Ascending aorta (tissue), 2 donors: ENCODE measurements at regions not wholly inside any gene's neighbourhood (a gene's known extent, or its start where the extent isn't known, plus 50 kb on each side); places are given as distances from the start of the nearest gene placed in this dataset.

Experiments
- DNase-seq, 2 donors: peaks; one replicate each; pipeline ENCODE4 v3.0.0-alpha.2; 2019; ENCODE audit warnings: low spot score in 2 of 2
- H3K27ac ChIP-seq, 2 donors: fragments of 200-600 bp; sonication (generic); one replicate each; pipeline ENCODE4 v1.5.1; 2016 to 2017; ENCODE audit warnings: mild to moderate bottlenecking in 1 of 2
- H3K27me3 ChIP-seq: fragments of 200-600 bp; sonication (generic); one replicate; pipeline ENCODE4 v1.5.1; 2017
- H3K36me3 ChIP-seq, 2 donors: fragments of 200-600 bp; sonication (generic); one replicate each; pipeline ENCODE4 v1.5.1; 2016
- H3K4me1 ChIP-seq, 2 donors: fragments of 200-600 bp; sonication (generic); one replicate each; pipeline ENCODE4 v1.5.1; 2016 to 2017; ENCODE audit warnings: mild to moderate bottlenecking in 1 of 2
- H3K4me3 ChIP-seq, 2 donors: fragments of 200-600 bp; sonication (generic); one replicate each; pipeline ENCODE4 v1.5.1; 2016 to 2017; ENCODE audit warnings: mild to moderate bottlenecking in 1 of 2
- H3K9me3 ChIP-seq, 2 donors: fragments of 200-600 bp; sonication (generic); one replicate each; pipeline ENCODE4 v1.5.1; 2016
- intact Hi-C: fragments of 100-400 bp; cut with DNase I; formaldehyde crosslinking; loops from one replicate; pipeline ENCODE4 v1.15.1; 2023
- TF ChIP-seq, protein P1 (sequence below), 3 experiments: fragments of 200-600 bp in 2 of 3; fragments of 450-650 bp in 1 of 3; sonication (generic) in 2 of 3; IDR thresholded peaks; one replicate each; pipeline ENCODE4 v1.5.1; 2016 to 2019; ENCODE audit warnings: antibody characterized with exemption in 3 of 3, mild to moderate bottlenecking in 1 of 3, moderate library complexity in 1 of 3

DNA sequence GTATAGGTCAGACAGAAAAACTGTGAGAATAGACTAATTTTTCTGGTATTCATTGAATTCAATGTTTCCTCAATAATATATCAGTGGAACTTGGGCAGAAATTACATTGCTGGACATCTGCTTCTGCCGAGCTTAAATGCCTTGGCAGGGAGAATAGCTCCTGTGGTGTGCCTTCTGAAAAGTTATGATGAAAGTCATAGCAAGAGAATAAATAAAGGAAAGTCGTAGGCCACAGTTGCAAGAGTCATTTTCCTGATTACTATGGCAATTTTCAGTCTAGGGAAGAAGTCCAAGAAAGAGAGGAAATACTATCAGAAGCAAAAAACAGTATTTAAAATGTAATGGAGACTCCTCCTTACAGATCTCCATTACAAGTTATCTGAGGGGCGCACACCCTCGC is 1596.1 kb upstream of the WWC1 start:
- Histone ChIP-seq H3K4me3 (no peak overlapping the region), H3K36me3 (no peaks in the 10 kb centered on the region), H3K27ac (no peak overlapping the region), H3K27me3 (no peaks in the 10 kb centered on the region), H3K9me3 (no peaks in the 10 kb centered on the region), H3K4me1 (no peaks in the 10 kb centered on the region)
- no peak for DNase-seq
- TF ChIP-seq, protein P1, sequence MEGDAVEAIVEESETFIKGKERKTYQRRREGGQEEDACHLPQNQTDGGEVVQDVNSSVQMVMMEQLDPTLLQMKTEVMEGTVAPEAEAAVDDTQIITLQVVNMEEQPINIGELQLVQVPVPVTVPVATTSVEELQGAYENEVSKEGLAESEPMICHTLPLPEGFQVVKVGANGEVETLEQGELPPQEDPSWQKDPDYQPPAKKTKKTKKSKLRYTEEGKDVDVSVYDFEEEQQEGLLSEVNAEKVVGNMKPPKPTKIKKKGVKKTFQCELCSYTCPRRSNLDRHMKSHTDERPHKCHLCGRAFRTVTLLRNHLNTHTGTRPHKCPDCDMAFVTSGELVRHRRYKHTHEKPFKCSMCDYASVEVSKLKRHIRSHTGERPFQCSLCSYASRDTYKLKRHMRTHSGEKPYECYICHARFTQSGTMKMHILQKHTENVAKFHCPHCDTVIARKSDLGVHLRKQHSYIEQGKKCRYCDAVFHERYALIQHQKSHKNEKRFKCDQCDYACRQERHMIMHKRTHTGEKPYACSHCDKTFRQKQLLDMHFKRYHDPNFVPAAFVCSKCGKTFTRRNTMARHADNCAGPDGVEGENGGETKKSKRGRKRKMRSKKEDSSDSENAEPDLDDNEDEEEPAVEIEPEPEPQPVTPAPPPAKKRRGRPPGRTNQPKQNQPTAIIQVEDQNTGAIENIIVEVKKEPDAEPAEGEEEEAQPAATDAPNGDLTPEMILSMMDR (IDR thresholded peaks at IDR 0.05): no peak
- intact Hi-C loops: no loop called here

DNA sequence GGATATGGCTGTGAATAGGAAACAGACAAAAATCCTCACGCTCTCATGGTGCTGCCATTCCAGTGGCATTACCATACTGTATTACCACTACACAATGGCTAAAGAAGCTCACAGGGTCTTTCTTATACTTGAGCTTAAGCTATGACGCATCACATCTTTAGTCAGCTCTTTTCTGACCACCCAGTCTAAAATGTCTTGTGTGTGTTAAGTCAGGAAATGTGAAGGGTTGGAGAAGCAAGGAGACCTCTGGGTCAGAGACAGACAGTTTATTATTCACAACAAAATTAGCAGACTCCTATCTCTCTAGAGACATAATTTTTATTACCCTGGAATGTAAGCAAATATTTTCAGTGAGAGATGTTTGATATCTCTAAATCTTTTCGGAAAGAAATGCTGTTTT is 1583.2 kb upstream of the WWC1 start:
- Histone ChIP-seq H3K4me1 (no peaks in the 10 kb centered on the region), H3K27me3 (no peaks in the 10 kb centered on the region), H3K9me3 (no peaks in the 10 kb centered on the region), H3K4me3 (no peak overlapping the region), H3K36me3 (no peaks in the 10 kb centered on the region), H3K27ac (no peak overlapping the region)
- no peak for DNase-seq
- intact Hi-C loops: no loop called here
- TF ChIP-seq, protein P1 (IDR thresholded peaks at IDR 0.05): no peak

DNA sequence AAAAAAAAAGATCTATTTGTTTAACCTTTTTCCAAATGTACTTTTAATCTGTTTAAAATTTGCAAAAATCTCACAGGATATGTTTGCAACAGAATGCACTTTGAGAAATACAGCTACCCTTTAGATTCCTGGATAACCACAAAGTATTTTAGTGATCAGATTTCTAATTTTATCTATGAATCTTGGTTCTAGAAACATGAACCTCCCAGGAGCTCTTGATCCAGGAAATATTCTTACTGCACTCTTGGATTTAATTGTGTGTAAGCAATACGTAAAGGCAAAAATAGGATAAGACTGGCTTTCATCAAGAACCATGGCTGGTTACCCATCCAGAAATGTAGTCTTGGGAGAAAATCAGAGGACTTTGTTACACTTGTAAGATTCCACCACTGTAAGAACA is 1581.8 kb upstream of the WWC1 start:
- H3K4me1 ChIP-seq: no peaks in the 10 kb centered on the region
- DNase-seq: no peak
- H3K36me3 ChIP-seq: no peaks in the 10 kb centered on the region
- H3K9me3 ChIP-seq: no peaks in the 10 kb centered on the region
- H3K27me3 ChIP-seq: no peaks in the 10 kb centered on the region
- intact Hi-C loops: no loop called here
- no peak overlapping the region for H3K27ac ChIP-seq
- no peak overlapping the region for H3K4me3 ChIP-seq
- TF ChIP-seq, protein P1 (IDR thresholded peaks at IDR 0.05): no peak

DNA sequence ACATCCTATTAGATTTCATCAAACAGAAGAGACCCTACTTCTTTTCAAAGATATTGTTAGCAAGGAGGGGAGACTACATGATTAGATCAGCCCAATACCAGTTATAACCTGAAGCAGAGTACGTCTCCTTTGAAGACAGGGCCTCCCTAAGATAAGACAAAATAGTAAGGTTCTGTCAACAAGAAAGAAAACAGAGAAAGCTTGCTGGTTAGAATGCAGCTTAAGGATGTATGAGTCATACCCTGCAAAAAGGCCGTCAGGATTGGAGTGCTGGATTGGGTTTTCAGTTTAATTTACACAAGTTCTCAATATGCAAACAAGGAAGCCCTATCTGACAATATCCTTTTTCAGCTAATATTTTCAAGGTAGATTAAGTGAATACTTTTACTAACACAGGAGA is 1581.2 kb upstream of the WWC1 start:
- Histone ChIP-seq H3K4me3 (no peak overlapping the region), H3K27ac (no peak overlapping the region), H3K27me3 (no peaks in the 10 kb centered on the region), H3K36me3 (no peaks in the 10 kb centered on the region), H3K4me1 (no peaks in the 10 kb centered on the region), H3K9me3 (no peaks in the 10 kb centered on the region)
- TF ChIP-seq, protein P1 (IDR thresholded peaks at IDR 0.05): no peak
- intact Hi-C loops: no loop called here
- DNase-seq: no peak

DNA sequence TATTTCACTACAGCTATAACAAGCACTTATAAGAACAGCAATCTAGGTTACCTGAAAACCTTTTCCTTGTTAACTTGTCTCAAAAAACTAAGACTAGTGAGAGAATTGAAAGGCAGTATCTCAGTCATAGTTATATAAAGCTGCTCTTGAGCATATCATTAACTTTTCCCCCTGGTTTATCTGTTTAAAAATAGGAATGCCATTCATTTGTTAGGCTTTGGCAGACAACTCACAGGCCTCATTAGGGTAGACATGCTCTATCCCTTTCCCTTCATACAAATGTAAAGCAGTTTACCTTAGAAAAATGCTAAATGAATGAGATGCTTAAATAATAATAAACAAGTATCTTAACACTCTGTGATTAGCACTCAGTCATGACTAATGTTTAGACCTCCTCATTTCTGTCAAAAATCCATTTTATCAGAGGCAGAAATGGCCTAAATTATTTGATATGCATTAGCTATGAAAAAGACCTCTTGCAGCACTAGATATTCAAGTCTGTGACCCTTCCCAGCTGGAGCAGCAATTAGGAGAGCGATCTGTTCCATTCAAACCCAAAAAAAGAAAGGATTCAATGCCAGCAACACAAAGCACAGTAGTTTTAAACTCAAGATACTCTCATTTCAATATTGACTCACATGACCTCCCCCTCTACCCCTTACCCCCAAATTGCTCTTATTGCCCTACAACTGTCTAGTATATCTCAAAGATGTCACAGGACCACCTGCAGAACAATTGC is 1578.8 kb upstream of the WWC1 start:
- H3K4me3 ChIP-seq: no peak overlapping the region
- no peaks in the 10 kb centered on the region for H3K9me3 ChIP-seq
- TF ChIP-seq, protein P1 (IDR thresholded peaks at IDR 0.05): no peak
- DNase-seq: no peak
- no peaks in the 10 kb centered on the region for H3K4me1 ChIP-seq
- no peaks in the 10 kb centered on the region for H3K36me3 ChIP-seq
- H3K27me3 ChIP-seq: no peaks in the 10 kb centered on the region
- no peak overlapping the region for H3K27ac ChIP-seq
- intact Hi-C loops: no loop called here

DNA sequence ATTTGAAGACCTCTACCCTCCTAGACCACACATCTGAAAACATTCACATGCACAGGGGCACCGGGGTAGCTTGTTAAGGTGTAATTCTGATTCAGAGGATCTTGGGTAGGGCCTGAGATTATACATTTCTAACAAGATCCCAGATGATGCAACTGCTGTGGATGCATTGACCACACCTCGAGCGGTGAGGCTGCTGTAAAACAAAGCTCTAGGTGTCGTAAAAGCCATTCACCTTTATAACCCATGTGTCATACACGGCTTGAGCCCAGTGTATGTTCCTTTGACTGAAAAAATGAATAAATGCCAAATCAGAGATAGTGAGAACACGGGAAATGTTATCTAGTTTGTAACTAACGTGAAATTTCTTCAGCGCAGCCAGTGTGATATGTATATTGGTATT is 1578.2 kb upstream of the WWC1 start:
- H3K27me3 ChIP-seq: no peaks in the 10 kb centered on the region
- H3K27ac ChIP-seq: no peak overlapping the region
- no peak overlapping the region for H3K4me3 ChIP-seq
- intact Hi-C loops: no loop called here
- no peak for DNase-seq
- TF ChIP-seq, protein P1 (IDR thresholded peaks at IDR 0.05): no peak
- no peaks in the 10 kb centered on the region for H3K9me3 ChIP-seq
- no peaks in the 10 kb centered on the region for H3K4me1 ChIP-seq
- H3K36me3 ChIP-seq: no peaks in the 10 kb centered on the region
